Mesenteric fat pad (tissue), 1 donor: ENCODE measurements at regions not wholly inside any gene's neighbourhood (a gene's known extent, or its start where the extent isn't known, plus 50 kb on each side); places are given as distances from the start of the nearest gene placed in this dataset.
"Not testable (repeated sequence)": the region's sequence is repeated elsewhere in the genome, so short reads cannot be mapped to it uniquely, and the experiment has no call there.

Experiments used
- DNase-seq: peaks from one replicate; pipeline ENCODE4 v3.0.0-alpha.2; 2020; ENCODE audit warnings: low spot score
- donor health status: DM: yes; HTN: yes; CAD: no.

GRCh38 chr2:225894236-225894980 lies 494.9 kb downstream of the NYAP2 start:
- DNase-seq = no peak

DNA sequence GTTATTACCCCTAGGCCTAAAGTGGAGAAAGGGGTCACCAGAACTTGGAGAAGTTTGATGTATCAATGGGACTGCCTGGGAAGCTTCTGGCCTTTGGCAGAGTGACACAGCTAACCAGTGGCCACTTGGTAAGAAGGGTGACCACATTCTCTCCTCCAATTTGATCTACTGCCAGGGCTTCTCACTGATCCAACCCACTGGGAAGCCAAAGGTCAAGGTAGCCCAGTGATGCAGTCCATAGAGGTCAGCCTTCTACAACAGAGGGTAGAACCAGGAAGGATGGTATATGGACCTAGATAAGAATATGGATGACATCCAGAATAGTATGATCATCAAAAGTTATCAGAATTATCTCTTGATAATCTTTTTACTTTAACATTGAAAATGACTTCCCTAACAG lies 493.6 kb downstream of the NYAP2 start:
- DNase-seq = no peak

- DNase-seq = no peak
These were observed 492.3 kb downstream of the NYAP2 start for GRCh38 chr2:225891771-225892170.

DNA sequence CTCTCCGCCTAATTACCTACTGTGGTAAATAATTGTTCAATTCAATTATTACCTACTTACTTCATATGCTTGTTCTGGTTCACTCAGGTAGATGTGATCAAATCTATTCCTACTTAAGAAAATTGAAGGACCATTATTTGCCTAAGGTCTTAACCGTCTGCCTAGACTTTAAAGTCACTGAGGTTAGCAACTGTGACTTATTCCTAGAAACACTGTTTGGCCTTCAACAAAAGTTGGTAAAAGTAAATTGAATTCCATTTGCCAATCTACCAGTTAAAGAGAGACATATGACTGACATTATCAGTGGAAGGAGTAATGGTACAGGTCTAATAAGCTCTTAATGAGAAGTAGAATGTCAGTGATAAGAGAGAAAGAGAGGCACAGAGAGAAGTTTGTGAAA lies 491.5 kb downstream of the NYAP2 start:
- DNase-seq = no peak

DNA sequence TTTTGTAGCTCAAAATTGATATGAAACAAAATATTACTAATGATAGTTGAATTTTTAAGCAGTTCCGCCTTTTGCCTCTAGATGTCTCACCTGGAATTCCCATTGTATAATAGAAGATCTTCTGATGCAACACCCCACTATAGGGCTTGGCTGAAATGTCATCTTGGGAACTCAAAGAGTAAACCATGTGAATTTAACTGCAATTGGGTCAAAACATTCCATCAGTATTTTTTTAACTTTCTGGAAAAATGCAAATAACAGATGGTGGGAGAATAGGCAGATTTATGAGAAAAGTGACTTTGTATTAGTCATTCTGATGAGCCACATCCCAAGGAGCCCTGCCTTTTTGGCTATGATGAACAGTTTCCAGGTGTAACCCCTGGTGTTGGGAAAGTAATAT lies 489.9 kb downstream of the NYAP2 start:
- no peak for DNase-seq

GRCh38 chr2:225867071-225867470 lies 467.6 kb downstream of the NYAP2 start:
- no peak for DNase-seq

DNA sequence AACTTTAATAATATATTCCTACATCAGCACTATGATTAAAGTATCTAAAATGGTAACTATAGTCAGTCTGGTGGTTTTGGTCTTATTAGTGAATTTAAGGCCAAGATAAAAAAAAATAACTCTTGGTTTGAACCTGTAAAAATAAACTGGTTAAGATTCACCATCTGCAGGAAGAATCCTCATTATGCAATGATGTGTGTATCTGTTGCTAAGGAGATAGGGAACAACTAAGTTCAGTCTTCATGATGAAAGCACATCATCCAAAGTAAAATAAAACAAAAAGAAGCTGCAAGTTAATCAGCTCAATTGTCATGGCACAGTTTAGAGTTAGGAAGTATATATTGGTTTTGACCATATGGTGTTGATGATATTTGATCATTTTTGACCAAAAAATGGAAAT lies 466.0 kb downstream of the NYAP2 start:
- DNase-seq = no peak

DNA sequence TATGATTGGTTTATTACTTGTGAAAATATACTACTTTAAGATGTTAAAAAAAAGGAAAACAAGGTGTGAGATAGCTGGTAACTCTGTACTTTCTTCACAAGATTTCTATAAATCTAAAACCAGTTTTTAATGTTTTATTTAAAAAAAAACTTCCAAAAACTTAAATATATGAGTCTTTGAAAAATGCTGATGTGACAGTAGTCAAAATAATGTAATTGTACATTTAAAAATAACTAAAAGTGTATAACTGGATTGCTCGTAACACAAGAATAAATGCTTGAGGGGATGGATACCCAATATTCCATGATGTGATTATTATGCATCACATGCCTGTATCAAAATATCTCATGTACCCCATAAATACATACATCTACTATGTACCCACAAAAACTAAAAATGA lies 464.9 kb downstream of the NYAP2 start:
- DNase-seq = no peak

DNA sequence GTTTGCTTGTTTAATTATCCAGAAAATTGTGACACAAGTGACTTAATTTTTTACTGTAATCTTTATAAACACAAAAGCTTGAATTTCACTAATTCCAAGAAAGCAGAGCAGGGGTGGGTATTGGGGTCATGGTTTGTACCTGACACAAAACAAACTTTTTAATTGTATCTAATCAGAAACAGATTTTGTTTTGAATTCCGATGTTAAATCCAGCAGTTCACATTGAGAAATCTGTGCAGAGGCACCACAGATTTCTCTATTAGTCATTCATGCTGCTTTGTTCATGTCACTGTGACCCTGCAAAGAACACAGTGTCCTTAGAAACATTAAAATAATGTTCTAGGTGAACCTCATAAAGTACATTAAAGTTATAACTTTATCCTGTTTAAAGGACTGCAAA lies 443.4 kb downstream of the NYAP2 start:
- DNase-seq = no peak

DNA sequence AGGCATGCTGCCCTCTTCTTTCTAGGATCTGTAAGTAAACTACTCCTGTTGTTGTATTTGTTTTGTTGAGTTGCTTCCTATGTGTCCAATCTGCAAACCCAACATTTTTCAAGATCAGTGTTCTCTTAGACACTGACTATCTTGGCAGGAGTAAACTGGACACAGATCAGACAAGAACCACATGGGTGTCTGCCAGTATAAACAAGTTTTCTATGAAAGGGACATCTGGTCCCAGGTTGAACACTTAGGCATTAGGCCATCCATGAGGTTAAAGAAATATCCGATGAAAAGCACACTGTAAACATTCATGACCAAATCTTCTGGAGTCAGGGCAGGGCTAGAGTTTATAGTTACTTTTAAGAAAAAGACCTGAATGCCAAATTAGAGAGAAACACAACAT lies 441.8 kb downstream of the NYAP2 start:
- DNase-seq = no peak

GRCh38 chr2:225837328-225837727 lies 437.8 kb downstream of the NYAP2 start:
- DNase-seq = no peak

- no peak for DNase-seq
These were observed 425.4 kb downstream of the NYAP2 start for GRCh38 chr2:225824748-225825449.

DNA sequence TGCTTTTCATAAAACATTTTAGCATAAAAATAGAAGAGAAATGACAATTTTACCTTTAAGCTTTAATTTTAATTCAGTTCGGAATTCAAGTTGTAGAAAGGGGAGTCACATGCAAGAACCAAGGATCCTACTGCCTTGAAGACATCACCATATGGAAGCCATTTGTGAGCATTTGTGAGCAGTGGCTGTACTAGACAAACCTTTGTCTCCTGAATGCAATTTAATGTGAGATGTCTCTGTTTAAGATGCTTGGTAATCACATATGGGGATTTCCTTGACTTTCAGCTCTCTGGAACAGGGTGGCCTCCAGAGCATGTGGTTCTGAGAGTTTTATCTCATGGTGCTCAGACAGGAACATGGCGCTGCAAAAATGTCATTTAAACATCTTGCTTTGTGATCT lies 421.8 kb downstream of the NYAP2 start:
- no peak for DNase-seq

GRCh38 chr2:225820826-225821225 lies 421.3 kb downstream of the NYAP2 start:
- DNase-seq = no peak

DNA sequence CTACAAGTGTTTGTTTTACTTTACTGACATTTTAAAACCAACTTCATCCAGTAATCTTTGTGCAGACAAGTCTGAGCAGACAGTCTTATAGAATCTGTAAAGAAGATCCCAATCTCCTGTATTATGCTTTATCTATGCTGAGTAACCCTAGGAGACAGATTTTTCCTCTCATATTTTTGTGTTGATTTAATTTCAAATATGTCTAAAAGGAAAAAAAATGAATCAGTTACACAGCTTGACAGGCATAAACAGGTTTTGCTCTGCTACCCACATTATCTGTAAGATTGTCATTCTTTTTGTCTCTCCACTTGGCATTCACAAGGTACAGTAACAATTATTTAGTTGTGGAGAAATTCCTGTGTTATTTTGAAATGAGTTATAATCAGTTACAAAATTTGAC lies 415.0 kb downstream of the NYAP2 start:
- no peak for DNase-seq

DNA sequence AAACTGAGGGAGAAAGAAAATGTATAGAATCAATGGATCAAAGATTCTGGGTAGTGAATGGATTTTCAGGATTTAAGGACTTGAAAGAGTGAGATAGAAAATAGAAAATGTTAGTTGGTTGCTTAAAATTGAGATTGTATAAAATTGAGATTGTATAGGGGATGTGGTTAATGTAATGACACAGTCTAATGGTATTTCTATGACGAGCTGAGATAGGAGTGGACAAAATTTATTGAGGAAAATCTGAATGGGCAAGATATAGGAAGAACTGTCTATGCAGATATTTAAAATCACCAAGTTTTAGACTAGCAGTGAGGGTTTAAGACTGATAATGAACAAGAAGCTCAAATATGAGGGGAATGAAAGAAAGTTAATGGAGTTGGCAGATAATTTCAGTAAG lies 406.6 kb downstream of the NYAP2 start:
- DNase-seq = no peak

DNA sequence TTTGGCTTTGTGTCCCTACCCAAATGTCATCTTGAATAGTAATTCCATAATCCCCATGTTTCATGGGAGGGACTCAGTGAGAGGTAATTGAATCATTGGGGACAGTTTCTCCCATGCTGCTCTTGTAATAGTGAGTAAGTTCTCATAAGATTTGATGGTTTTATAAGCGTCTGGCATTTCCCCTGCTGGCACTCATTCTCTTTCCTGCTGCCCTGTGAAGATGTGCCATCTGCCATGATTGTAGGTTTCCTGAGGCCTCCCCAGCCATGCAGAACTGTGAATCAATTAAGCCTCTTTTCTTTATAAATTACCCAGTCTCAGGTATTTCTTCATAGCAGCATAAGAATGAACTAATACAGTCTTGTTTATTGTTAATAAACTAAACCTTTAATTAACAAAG lies 402.6 kb downstream of the NYAP2 start:
- DNase-seq = not testable (repeated sequence)

GRCh38 chr2:225797394-225797793 lies 397.9 kb downstream of the NYAP2 start:
- no peak for DNase-seq

DNA sequence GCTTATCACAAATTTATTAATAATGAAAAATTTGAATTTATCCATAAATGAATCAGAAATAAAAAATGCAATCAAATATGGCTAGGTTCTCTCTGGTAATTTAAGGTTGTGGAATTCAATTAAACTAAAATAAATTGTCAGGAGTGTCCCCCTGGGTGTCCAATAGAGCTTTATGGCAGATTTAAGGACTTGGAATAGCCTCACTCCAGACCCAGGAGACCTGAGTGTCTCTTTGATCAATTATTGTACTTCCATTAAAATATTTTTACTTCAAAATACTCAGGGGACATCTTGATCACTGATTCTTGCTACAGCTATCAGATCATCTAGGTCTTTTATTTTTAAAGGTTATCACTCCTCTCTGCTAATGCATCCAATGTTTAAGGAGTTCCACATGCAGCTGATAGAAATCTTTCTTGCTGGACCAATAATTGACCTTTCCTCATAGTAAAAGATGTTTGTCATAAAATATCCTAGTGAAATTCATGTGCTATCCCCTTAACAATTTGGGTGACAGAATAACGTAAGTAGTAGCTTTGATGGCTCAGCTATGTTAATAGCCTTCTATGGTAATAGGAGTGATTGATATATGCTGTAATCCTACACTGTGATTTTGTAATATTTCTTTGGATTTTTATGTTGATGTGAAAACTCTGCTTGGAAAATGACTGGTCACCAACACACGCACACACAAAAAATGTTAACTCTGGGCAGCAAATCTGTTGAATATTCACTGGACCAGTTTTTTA lies 395.3 kb downstream of the NYAP2 start:
- DNase-seq = no peak

DNA sequence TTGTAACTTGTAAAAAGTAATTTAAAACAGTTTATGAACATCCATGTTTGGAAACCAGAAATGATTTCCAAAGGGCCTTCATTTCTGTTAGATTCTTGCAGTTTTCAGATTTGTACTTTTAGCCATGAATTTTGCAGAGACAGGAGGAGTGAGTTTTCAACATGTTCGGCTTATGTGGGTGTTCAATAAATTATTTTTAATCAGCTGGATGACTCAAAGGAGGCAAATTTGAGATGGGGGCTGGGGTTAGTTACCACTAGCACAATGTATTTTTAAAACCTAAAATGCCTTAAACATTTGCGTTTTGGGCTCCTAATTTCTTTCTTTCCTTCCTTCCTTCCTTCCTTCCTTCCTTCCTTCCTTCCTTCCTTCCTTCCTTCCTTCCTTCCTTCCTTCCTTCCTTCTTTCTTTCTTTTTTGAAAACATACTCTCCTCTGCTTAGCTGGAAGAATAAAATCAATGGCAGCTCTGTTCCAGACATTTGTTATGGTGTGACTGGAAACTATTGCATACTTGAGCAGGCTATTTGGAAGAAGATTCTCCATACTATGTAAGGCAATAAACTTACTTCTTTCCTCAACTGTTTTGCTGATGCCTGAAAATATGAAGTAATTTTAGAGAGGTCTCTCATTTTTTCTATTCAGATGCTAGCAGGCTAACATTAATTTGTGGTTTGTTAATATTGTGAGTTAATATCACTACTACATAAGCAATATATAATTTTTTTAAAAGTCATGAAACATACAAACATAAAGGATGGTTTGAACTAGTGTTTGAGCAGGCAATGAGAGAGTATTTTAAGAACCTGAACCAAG lies 394.4 kb downstream of the NYAP2 start:
- DNase-seq = no peak

- DNase-seq = no peak
These were observed 389.1 kb downstream of the NYAP2 start for GRCh38 chr2:225788571-225789094.
